Neuronal stem cell (in vitro differentiated cells): ENCODE measurements at regions not wholly inside any gene's neighbourhood (a gene's known extent, or its start where the extent isn't known, plus 50 kb on each side); places are given as distances from the start of the nearest gene placed in this dataset.

Source experiments
- DNase-seq: peaks from one replicate; pipeline ENCODE4 v3.0.0-alpha.2; 2013; ENCODE audit warnings: low spot score
- H2AFZ ChIP-seq: one replicate; pipeline ENCODE4 v1.6.1; 2013; ENCODE audit warnings: mild to moderate bottlenecking, low read length, inconsistent platforms
- H2AK5ac ChIP-seq: 2 replicates; pipeline ENCODE4 v1.6.1; 2013; ENCODE audit warnings: low read depth, mild to moderate bottlenecking, inconsistent platforms, low read length, moderate library complexity, mixed read lengths
- H2BK120ac ChIP-seq: 2 replicates; pipeline ENCODE4 v1.6.1; 2013; ENCODE audit warnings: low read depth, mild to moderate bottlenecking, inconsistent platforms, low read length, moderate library complexity, mixed read lengths
- H2BK12ac ChIP-seq: one replicate; pipeline ENCODE4 v1.6.1; 2013; ENCODE audit warnings: low read length, inconsistent platforms
- H2BK15ac ChIP-seq: 2 replicates; pipeline ENCODE4 v1.6.1; 2013; ENCODE audit warnings: mild to moderate bottlenecking, low read length, inconsistent platforms, mixed read lengths
- H2BK5ac ChIP-seq: one replicate; pipeline ENCODE4 v1.6.1; 2013; ENCODE audit warnings: inconsistent platforms, mild to moderate bottlenecking, low read length, moderate library complexity
- H3K14ac ChIP-seq: one replicate; pipeline ENCODE4 v1.6.1; 2013; ENCODE audit warnings: low read length, inconsistent platforms
- H3K18ac ChIP-seq: 2 replicates; pipeline ENCODE4 v1.6.1; 2013; ENCODE audit warnings: low read length, inconsistent platforms
- H3K23ac ChIP-seq: 2 replicates; pipeline ENCODE4 v1.6.1; 2013; ENCODE audit warnings: low read depth, mild to moderate bottlenecking, mixed read lengths, low read length, inconsistent platforms; ENCODE audit not compliant: poor library complexity
- H3K27ac ChIP-seq: replicated peaks from 3 replicates; pipeline ENCODE4 v1.5.1; 2013; ENCODE audit warnings: low read length, inconsistent platforms
- H3K27me3 ChIP-seq, 3 experiments: 2 replicates each; pipeline ENCODE4 v1.6.1; 2013; ENCODE audit warnings: low read length in 3 of 3, mild to moderate bottlenecking in 2 of 3, inconsistent platforms in 1 of 3, low read depth in 1 of 3, mixed read lengths in 1 of 3, moderate library complexity in 1 of 3; ENCODE audit not compliant: control insufficient read depth in 3 of 3, insufficient read depth in 3 of 3
- H3K36me3 ChIP-seq, 2 donors: replicated peaks in 1 of 2; 2 replicates each; pipeline ENCODE4 v1.6.1; 2013; ENCODE audit warnings: low read length in 2 of 2; ENCODE audit not compliant: control insufficient read depth in 2 of 2, insufficient read depth in 2 of 2
- H3K4ac ChIP-seq: 2 replicates; pipeline ENCODE4 v1.6.1; 2013; ENCODE audit warnings: inconsistent platforms, mild to moderate bottlenecking, low read length, moderate library complexity
- H3K4me1 ChIP-seq, 2 donors: 1 replicate in 1 of 2; 2 replicates in 1 of 2; pipeline ENCODE4 v1.6.1; 2013; ENCODE audit warnings: low read length in 2 of 2, low read depth in 1 of 2; ENCODE audit not compliant: control insufficient read depth in 2 of 2, insufficient read depth in 1 of 2
- H3K4me2 ChIP-seq: one replicate; pipeline ENCODE4 v1.6.1; 2013; ENCODE audit warnings: mild to moderate bottlenecking, low read length, inconsistent platforms; ENCODE audit not compliant: insufficient read depth, poor library complexity, severe bottlenecking
- H3K4me3 ChIP-seq, 2 donors: 2 replicates each; pipeline ENCODE4 v1.5.1; 2013; ENCODE audit warnings: low read length in 2 of 2, mild to moderate bottlenecking in 2 of 2, inconsistent platforms in 1 of 2, moderate library complexity in 1 of 2
- H3K79me1 ChIP-seq: one replicate; pipeline ENCODE4 v1.6.1; 2013; ENCODE audit warnings: low read depth, mild to moderate bottlenecking, inconsistent platforms, low read length, moderate library complexity
- H3K9ac ChIP-seq: one replicate; pipeline ENCODE4 v1.6.1; 2013; ENCODE audit warnings: mild to moderate bottlenecking, low read depth, low read length, inconsistent platforms; ENCODE audit not compliant: poor library complexity
- H3K9me3 ChIP-seq, 2 donors: replicated peaks in 1 of 2; 2 replicates each; pipeline versions ENCODE3 to v1.6.1; 2013; ENCODE audit warnings: low read length in 2 of 2, mild to moderate bottlenecking in 2 of 2, inconsistent platforms in 1 of 2, low read depth in 1 of 2, mixed read lengths in 1 of 2, moderate library complexity in 1 of 2; ENCODE audit not compliant: control insufficient read depth in 2 of 2, insufficient read depth in 1 of 2
- H4K8ac ChIP-seq: one replicate; pipeline ENCODE4 v1.6.1; 2013; ENCODE audit warnings: low read depth, mild to moderate bottlenecking, inconsistent platforms, low read length, moderate library complexity
- H4K91ac ChIP-seq: one replicate; pipeline ENCODE4 v1.6.1; 2013; ENCODE audit warnings: low read length, low read depth, mild to moderate bottlenecking, inconsistent platforms; ENCODE audit not compliant: poor library complexity
- WGBS, 2 donors: extraction: QIAGEN DNeasy Blood & Tissue Kit; methylation state at CpG; one replicate each; pipeline ENCODE4 v1.1.7; 2013; ENCODE audit warnings: missing lambda C conversion rate in 2 of 2, mixed read lengths in 1 of 2; ENCODE audit not compliant: insufficient read length in 2 of 2, insufficient replicate concordance in 1 of 2; ENCODE audit errors: extremely low coverage in 2 of 2; 5-methylcytosine and 5-hydroxymethylcytosine counted together

- H3K4ac ChIP-seq = no peak overlapping the region
- H3K27ac ChIP-seq = no peak overlapping the region
- no peak overlapping the region for H2AK5ac ChIP-seq
- no peak overlapping the region for H2AFZ ChIP-seq
- no peak overlapping the region for H3K4me2 ChIP-seq
- no peak for DNase-seq
- no peaks in the 10 kb centered on the region for H3K36me3 ChIP-seq
- H2BK12ac ChIP-seq = no peak overlapping the region
- no peaks in the 10 kb centered on the region for H3K27me3 ChIP-seq
- H3K79me1 ChIP-seq = no peaks in the 10 kb centered on the region
- no peak overlapping the region for H3K23ac ChIP-seq
- WGBS, 2 donors = no CpG with 5 or more reads among the region's 2 CpGs
- no peak overlapping the region for H4K8ac ChIP-seq
- no peak overlapping the region for H3K14ac ChIP-seq
- no peak overlapping the region for H3K9ac ChIP-seq
- H3K18ac ChIP-seq = no peak overlapping the region
- H2BK5ac ChIP-seq = no peak overlapping the region
- H3K4me1 ChIP-seq = no peaks in the 10 kb centered on the region
- no peak overlapping the region for H3K4me3 ChIP-seq
- no peak overlapping the region for H2BK15ac ChIP-seq
- no peaks in the 10 kb centered on the region for H3K9me3 ChIP-seq
- H2BK120ac ChIP-seq = no peak overlapping the region
- H4K91ac ChIP-seq = no peak overlapping the region
Observed at GRCh38 chr18:60880184-60880583, 453.0 kb upstream of the CDH20 start.

DNA sequence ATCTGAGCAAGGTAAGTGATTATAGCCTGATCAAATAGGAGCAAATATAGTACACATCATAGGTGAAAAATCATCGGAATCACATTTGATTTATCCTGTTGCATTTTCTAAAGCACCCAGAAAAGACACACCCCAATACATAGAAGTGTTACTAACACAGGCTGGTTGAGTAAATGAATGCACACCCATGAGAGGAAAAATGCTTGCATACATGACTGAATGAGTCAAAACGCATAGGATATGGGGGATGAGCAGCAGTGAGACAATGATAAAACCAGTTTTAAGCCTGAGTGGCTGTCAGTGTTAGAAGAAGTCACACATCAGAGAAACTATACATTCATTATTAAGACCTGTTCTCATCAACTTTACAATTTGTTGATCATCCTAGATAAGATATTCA lies 449.6 kb upstream of the CDH20 start:
- WGBS, 2 donors = no CpG with 5 or more reads among the region's 2 CpGs

DNA sequence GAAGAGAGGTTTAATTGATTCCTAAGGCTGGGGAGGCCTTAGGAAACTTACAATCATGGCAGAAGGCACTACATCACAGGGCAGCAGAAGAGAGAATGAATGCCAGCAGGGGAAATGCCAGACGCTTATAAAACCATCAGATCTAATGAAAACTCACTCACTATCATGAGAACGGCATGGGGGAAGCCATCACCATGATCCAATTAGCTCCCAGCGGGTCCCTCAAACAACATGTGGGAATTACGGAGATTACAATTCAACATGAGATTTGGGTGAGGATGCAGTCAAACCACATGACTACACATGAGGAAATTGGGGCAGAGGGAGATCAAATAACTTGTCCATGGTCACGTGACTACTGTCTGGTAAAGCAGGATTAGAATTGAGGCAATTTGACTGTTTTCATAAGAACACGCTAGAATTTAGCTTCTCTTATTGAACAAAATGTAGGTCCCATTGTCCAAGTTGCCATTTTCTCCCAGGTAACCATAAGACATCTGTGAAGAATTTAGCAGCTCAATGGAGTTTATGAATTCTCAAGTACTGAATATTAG lies 445.1 kb upstream of the CDH20 start:
- Histone ChIP-seq H3K9me3 (no peaks in the 10 kb centered on the region), H2AFZ (no peak overlapping the region)
- WGBS, 2 donors = no CpG with 5 or more reads among the region's 6 CpGs

More for the DNA sequence above, 449.6 kb upstream of the CDH20 start:
- Histone ChIP-seq H3K27ac (no peak overlapping the region), H2BK15ac (no peak overlapping the region), H2AFZ (no peak overlapping the region), H2BK5ac (no peak overlapping the region), H2BK120ac (no peak overlapping the region), H3K4ac (no peak overlapping the region), H3K9me3 (no peaks in the 10 kb centered on the region), H3K4me1 (no peaks in the 10 kb centered on the region), H3K4me2 (no peak overlapping the region), H2BK12ac (no peak overlapping the region), H3K23ac (no peak overlapping the region), H3K27me3 (no peaks in the 10 kb centered on the region), H3K4me3 (no peak overlapping the region), H4K91ac (no peak overlapping the region), H3K18ac (no peak overlapping the region), H2AK5ac (no peak overlapping the region), H3K9ac (no peak overlapping the region), H3K36me3 (no peaks in the 10 kb centered on the region), H3K14ac (no peak overlapping the region), H4K8ac (no peak overlapping the region), H3K79me1 (no peaks in the 10 kb centered on the region)
- no peak for DNase-seq

GRCh38 chr18:60889442-60889841 lies 443.8 kb upstream of the CDH20 start:
- Histone ChIP-seq H3K36me3 (no peaks in the 10 kb centered on the region), H3K4me1 (no peaks in the 10 kb centered on the region), H2BK120ac (no peak overlapping the region), H4K8ac (no peak overlapping the region), H3K79me1 (no peaks in the 10 kb centered on the region), H3K4ac (no peak overlapping the region), H3K14ac (no peak overlapping the region), H3K27ac (no peak overlapping the region), H4K91ac (no peak overlapping the region), H3K9me3 (no peaks in the 10 kb centered on the region), H2BK5ac (no peak overlapping the region), H3K23ac (no peak overlapping the region), H3K27me3 (no peaks in the 10 kb centered on the region), H2BK12ac (no peak overlapping the region), H3K4me3 (no peak overlapping the region), H3K9ac (no peak overlapping the region), H3K18ac (no peak overlapping the region), H3K4me2 (no peak overlapping the region), H2BK15ac (no peak overlapping the region), H2AK5ac (no peak overlapping the region), H2AFZ (no peak overlapping the region)
- no CpG with 5 or more reads among the region's 2 CpGs for WGBS, 2 donors
- DNase-seq = no peak

More for the DNA sequence above, 445.1 kb upstream of the CDH20 start:
- H4K8ac ChIP-seq = no peak overlapping the region
- no peak overlapping the region for H3K4me2 ChIP-seq
- no peaks in the 10 kb centered on the region for H3K79me1 ChIP-seq
- H3K23ac ChIP-seq = no peak overlapping the region
- no peaks in the 10 kb centered on the region for H3K36me3 ChIP-seq
- H3K4me1 ChIP-seq = no peaks in the 10 kb centered on the region
- H3K9ac ChIP-seq = no peak overlapping the region
- H2BK120ac ChIP-seq = no peak overlapping the region
- H3K4ac ChIP-seq = no peak overlapping the region
- H4K91ac ChIP-seq = no peak overlapping the region
- no peak overlapping the region for H2BK5ac ChIP-seq
- no peak overlapping the region for H2AK5ac ChIP-seq
- H3K14ac ChIP-seq = no peak overlapping the region
- H3K18ac ChIP-seq = no peak overlapping the region
- H3K4me3 ChIP-seq = no peak overlapping the region
- no peak for DNase-seq
- no peak overlapping the region for H2BK15ac ChIP-seq
- H3K27ac ChIP-seq = no peak overlapping the region
- H3K27me3 ChIP-seq = no peaks in the 10 kb centered on the region
- H2BK12ac ChIP-seq = no peak overlapping the region
